Heart left ventricle (tissue), 16 donors: ENCODE measurements at regions not wholly inside any gene's neighbourhood (a gene's known extent, or its start where the extent isn't known, plus 50 kb on each side); places are given as distances from the start of the nearest gene placed in this dataset.
"Not testable (repeated sequence)": the region's sequence is repeated elsewhere in the genome, so short reads cannot be mapped to it uniquely, and the experiment has no call there.

ENCODE experiments used
- ATAC-seq, 4 donors: fragments of 200-7000 bp; cut with Tn5 transposase; one replicate each; pipeline ENCODE4 v1.9.1; 2020 to 2022; ENCODE audit warnings: moderate library complexity in 4 of 4, mild to moderate bottlenecking in 3 of 4, moderate number of reproducible peaks in 1 of 4
- DNase-seq, 5 donors: peaks; one replicate each; pipeline ENCODE4 v3.0.0-alpha.2; 2020
- H3K27ac ChIP-seq, 12 donors: fragments of 200-600 bp; sonication (generic) in 4 of 12; one replicate each; pipeline versions ENCODE4 v1.5.0 to v1.8.0; 2016 to 2022; ENCODE audit warnings: mild to moderate bottlenecking in 2 of 12
- H3K27me3 ChIP-seq, 9 donors: fragments of 200-600 bp; sonication (generic) in 2 of 9; one replicate each; pipeline versions ENCODE4 v1.5.1 to v1.8.0; 2016 to 2022; ENCODE audit warnings: mild to moderate bottlenecking in 3 of 9
- H3K36me3 ChIP-seq, 9 donors: fragments of 200-600 bp; sonication (generic) in 2 of 9; one replicate each; pipeline versions ENCODE4 v1.5.0 to v1.8.0; 2018 to 2022; ENCODE audit warnings: mild to moderate bottlenecking in 2 of 9
- H3K4me1 ChIP-seq, 12 donors: fragments of 200-600 bp; sonication (generic) in 4 of 12; one replicate each; pipeline versions ENCODE4 v1.5.0 to v1.8.0; 2016 to 2022; ENCODE audit warnings: mild to moderate bottlenecking in 3 of 12
- H3K4me3 ChIP-seq, 12 donors: fragments of 200-600 bp; sonication (generic) in 4 of 12; one replicate each; pipeline versions ENCODE4 v1.5.0 to v1.8.0; 2017 to 2022; ENCODE audit warnings: mild to moderate bottlenecking in 9 of 12, moderate library complexity in 4 of 12
- H3K9me3 ChIP-seq, 12 donors: fragments of 200-600 bp; sonication (generic) in 4 of 12; one replicate each; pipeline versions ENCODE4 v1.5.0 to v1.8.0; 2016 to 2022; ENCODE audit warnings: mild to moderate bottlenecking in 1 of 12
- CTCF ChIP-seq, 12 donors: fragments of 200-600 bp; sonication (generic) in 4 of 12; IDR thresholded peaks; one replicate each; pipeline versions ENCODE4 v1.5.0 to v1.8.0; 2018 to 2022; ENCODE audit warnings: antibody characterized with exemption in 12 of 12, mild to moderate bottlenecking in 5 of 12
- POLR2A ChIP-seq, 2 donors: fragments of 450-650 bp; IDR thresholded peaks; one replicate each; pipeline ENCODE4 v1.6.1; 2017; ENCODE audit warnings: antibody characterized with exemption in 2 of 2, mild to moderate bottlenecking in 2 of 2, moderate library complexity in 2 of 2
- WGBS, 4 donors: extraction: QIAGEN DNeasy Blood & Tissue Kit in 2 of 4; methylation state at CpG; one replicate each; pipeline versions ENCODE4 v1.1.5 to v1.1.7; 2013 to 2018; 5-methylcytosine and 5-hydroxymethylcytosine counted together
- intact Hi-C, 10 donors: fragments of 100-400 bp; cut with DNase I; formaldehyde crosslinking; loops; one replicate each; pipeline versions ENCODE4 v1.11.1 to v1.14.2; 2022
- donor health status: ischemic (EF 13 %, LVEDD 7.1; RV severe dilation, severe dysfunction).
- donor health status: healthy with polysubstance abuse.
- donor health status: DM: no; HTN: yes; CAD: no.
- donor health status: DM: no; HTN: no; CAD: no.
- donor health status: ischemic (EF 25% LVEDD 6.9; RV normal size, moderate dysfunction).
- donor health status: ischemic (EF 25% LVEDD 5.7; RV mildly dilated, moderate dysfunction).
- donor health status: healthy.
- donor health status: DM: yes; HTN: yes; CAD: no.
- donor health status: ischemic (EF 35%, LVEDD 5.7; RV mildly dilated, moderate dysfunction).
- donor health status: nonischemic (EF 11% LVEDD 7.7; RV severe dilation, severe dysfunction).
- donor health status: DM: yes; HTN: yes; CAD: no.
- donor health status: PGD.
- donor health status: ischemic (EF 29% LVEDD 5.4; RV normal size, mild dysfunction).
- donor health status: nonischemic (EF 23%, LVEDD 6.1; RV moderate dilation, normal function).

GRCh38 chr4:17436047-17436749, 75.7 kb downstream of the QDPR start:
- H3K4me3 ChIP-seq, H3K27ac ChIP-seq, H3K36me3 ChIP-seq, intact Hi-C loops, DNase-seq, H3K4me1 ChIP-seq, H3K27me3 ChIP-seq, H3K9me3 ChIP-seq, ATAC-seq: not testable (repeated sequence)
- WGBS, 4 donors: 88 to 93% (median 91%) methylated on average over 19 to 21 of the region's 21 CpGs

GRCh38 chr4:17433827-17434226, 78.1 kb downstream of the QDPR start:
- Histone ChIP-seq H3K27me3 (no peaks in the 10 kb centered on the region), H3K4me1 (peaks cover 0 to 3% (median 0%) of the 10 kb centered on the region in 12 donors), H3K27ac (no peak overlapping the region), H3K36me3 (no peaks in the 10 kb centered on the region), H3K4me3 (no peak overlapping the region), H3K9me3 (no peaks in the 10 kb centered on the region)
- intact Hi-C loops: no loop called here
- no peak for TF ChIP-seq CTCF (IDR thresholded peaks at IDR 0.05)
- no peak for TF ChIP-seq POLR2A (IDR thresholded peaks at IDR 0.05)
- DNase-seq (no peak), ATAC-seq (no peak)
- 95 to 98% (median 96%) methylated on average over 5 of the region's 5 CpGs for WGBS, 4 donors

- no peaks in the 10 kb centered on the region for H3K4me1 ChIP-seq
- H3K27ac ChIP-seq: no peak overlapping the region
- WGBS, 4 donors: 67 to 77% (median 70%) methylated on average over 4 of the region's 4 CpGs
- intact Hi-C loops: no loop called here
- H3K4me3 ChIP-seq: no peak overlapping the region
- DNase-seq (no peak), ATAC-seq (no peak)
- H3K9me3 ChIP-seq: peaks cover 0 to 2% (median 0%) of the 10 kb centered on the region in 12 donors
- TF ChIP-seq POLR2A (IDR thresholded peaks at IDR 0.05): no peak
- H3K36me3 ChIP-seq: no peaks in the 10 kb centered on the region
- no peaks in the 10 kb centered on the region for H3K27me3 ChIP-seq
Measured at GRCh38 chr4:17427991-17428390, 83.9 kb downstream of the QDPR start.

GRCh38 chr4:17426222-17426621, 85.7 kb downstream of the QDPR start:
- Histone ChIP-seq H3K9me3 (peaks cover 0 to 2% (median 0%) of the 10 kb centered on the region in 12 donors), H3K4me1 (no peaks in the 10 kb centered on the region), H3K36me3 (no peaks in the 10 kb centered on the region), H3K27ac (no peak overlapping the region), H3K4me3 (no peak overlapping the region), H3K27me3 (no peaks in the 10 kb centered on the region)
- intact Hi-C loops: no loop called here
- TF ChIP-seq CTCF (IDR thresholded peaks at IDR 0.05): no peak
- TF ChIP-seq POLR2A (IDR thresholded peaks at IDR 0.05): no peak
- DNase-seq (no peak), ATAC-seq (no peak)
- WGBS, 4 donors: 63 to 69% (median 67%) methylated on average over 5 of the region's 5 CpGs

GRCh38 chr4:17418010-17418409, 93.9 kb downstream of the QDPR start:
- Histone ChIP-seq H3K4me3 (no peak overlapping the region), H3K27ac (no peak overlapping the region), H3K4me1 (no peaks in the 10 kb centered on the region), H3K27me3 (no peaks in the 10 kb centered on the region), H3K9me3 (peaks cover 0 to 17% (median 3%) of the 10 kb centered on the region in 12 donors), H3K36me3 (no peaks in the 10 kb centered on the region)
- WGBS, 4 donors: 71 to 75% (median 73%) methylated on average over 4 of the region's 4 CpGs
- ATAC-seq (no peak), DNase-seq (no peak)
- intact Hi-C loops: no loop called here
- TF ChIP-seq CTCF (IDR thresholded peaks at IDR 0.05) (no peak), POLR2A (IDR thresholded peaks at IDR 0.05) (no peak)
